ENCODE measurements at regions not wholly inside any gene's neighbourhood (a gene's known extent, or its start where the extent isn't known, plus 50 kb on each side); places are given as distances from the start of the nearest gene placed in this dataset.
"Not testable (repeated sequence)": the region's sequence is repeated elsewhere in the genome, so short reads cannot be mapped to it uniquely, and the experiment has no call there.

- DNase-seq = no peak
These were observed 1104.4 kb upstream of the SEMA6A start for GRCh38 chr5:117679046-117679445.

- DNase-seq = no peak
These were observed 1101.0 kb upstream of the SEMA6A start for GRCh38 chr5:117675646-117676045.

- no peak for DNase-seq
These were observed 1096.9 kb upstream of the SEMA6A start for GRCh38 chr5:117671551-117671950.

GRCh38 chr5:117667105-117667504 lies 1092.5 kb upstream of the SEMA6A start:
- DNase-seq = no peak

GRCh38 chr5:117665121-117665520 lies 1090.5 kb upstream of the SEMA6A start:
- no peak for DNase-seq

- DNase-seq = no peak
These were observed 1087.7 kb upstream of the SEMA6A start for GRCh38 chr5:117662361-117662760.

DNA sequence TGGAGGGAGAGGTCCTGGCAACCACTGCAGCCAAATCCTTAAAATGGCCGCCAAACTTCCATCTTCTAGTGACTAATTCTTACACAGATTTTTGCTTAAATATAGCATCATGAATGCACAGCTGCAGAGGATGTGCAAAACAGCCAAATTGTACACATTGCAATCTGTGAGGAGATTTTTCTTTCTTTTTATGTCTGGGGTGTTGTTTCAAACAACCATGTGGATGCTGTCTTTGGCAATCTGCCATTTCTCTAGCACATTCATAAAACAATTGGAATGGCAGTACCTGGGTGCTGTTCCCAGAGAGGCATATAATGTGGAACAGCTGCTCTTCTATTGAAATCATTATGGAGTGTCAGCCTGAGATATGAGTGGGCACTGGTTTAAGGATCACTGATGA lies 1082.9 kb upstream of the SEMA6A start:
- DNase-seq = no peak

DNA sequence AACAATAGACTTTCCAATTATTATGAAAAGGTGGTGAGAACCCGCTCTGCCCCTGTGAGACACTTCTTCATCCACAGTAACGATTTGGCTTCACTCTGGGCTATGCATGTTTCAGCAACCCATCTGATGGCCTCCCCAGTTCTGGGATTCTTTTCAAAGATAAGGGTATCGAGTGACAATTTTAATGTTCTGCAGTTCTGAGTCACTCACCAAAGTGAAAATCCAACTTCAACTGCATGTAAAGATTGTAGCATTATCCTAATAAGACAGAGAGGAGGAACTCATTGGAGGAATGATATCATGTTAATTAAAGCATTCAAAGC lies 1078.3 kb upstream of the SEMA6A start:
- DNase-seq = no peak

DNA sequence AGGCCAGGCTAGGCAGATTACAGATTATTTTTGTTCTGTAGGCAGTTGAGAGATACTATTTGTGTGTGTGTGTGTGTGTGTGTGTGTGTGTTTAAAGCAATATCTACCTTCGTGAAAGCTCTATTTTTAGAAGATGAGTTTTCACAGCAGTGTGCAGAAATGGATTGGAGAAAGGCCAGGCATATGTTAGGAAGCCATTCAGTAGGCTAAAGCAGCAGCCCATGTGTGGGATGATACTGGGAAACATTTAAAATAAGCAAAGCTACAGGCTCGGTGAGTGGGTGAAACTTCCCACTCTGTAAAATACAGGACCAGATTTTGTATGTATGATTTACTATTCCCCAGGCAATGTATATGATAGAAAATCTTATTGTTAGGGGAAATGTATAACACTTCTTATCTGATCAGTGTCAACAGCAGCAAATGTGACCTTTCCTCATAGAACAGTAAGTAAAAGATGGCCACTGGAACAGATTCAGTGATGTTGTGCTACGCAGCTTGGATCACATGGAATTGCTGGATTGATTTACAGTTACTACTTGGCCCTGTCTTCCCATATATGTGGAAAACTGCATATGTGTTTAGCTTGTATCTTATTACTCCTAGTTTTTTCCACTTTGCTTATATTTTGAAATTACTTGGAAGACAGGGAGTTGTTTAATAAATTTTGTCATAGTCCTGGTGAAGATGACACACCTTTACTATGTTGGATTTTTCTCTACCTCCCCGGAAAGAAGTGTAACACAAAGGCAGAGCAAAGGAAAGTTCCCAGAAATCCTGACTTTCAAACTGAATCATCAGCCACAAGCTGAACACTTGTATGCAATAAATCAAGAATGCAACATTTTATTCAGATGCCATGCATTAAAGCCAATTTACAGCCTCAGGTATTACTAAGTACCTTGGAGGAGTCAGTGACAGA lies 1077.7 kb upstream of the SEMA6A start:
- DNase-seq = no peak

DNA sequence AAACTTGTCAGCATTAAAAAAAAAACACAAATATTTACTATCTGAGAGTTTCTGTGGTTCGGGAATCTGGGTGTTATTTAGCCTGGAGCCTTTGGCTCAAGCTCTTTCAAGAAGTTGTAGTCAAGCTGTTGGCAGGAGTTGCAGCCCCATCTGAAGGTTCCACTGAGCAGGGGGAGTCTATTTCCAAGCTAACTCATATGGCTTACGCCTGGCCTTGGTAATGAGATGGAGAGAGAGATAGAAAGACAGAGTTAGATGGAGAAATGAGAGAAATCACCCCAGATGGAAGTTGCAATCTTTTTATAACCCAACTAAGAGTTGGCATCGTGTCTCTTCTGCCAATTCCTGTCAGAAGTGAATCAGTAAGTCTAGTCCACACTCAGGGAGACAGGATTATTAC lies 1075.2 kb upstream of the SEMA6A start:
- DNase-seq = no peak

DNA sequence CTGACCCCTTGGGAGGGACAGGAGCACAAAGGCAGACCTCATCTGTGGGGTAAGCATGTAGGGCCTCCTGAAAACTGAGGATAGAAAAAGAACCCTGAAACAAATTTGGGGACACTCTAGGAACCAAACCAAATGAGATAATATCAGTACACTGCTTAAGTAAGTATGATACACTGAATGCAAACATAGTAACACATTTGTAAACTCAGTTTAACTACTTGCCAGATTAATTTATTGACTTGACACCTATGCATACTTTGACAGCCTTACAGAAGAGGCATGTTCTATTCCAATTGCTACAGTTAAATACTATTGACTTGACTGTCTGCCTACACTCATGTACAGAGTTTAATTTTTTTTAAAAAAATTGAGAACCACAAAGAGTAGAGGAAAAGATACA lies 1070.8 kb upstream of the SEMA6A start:
- no peak for DNase-seq

DNA sequence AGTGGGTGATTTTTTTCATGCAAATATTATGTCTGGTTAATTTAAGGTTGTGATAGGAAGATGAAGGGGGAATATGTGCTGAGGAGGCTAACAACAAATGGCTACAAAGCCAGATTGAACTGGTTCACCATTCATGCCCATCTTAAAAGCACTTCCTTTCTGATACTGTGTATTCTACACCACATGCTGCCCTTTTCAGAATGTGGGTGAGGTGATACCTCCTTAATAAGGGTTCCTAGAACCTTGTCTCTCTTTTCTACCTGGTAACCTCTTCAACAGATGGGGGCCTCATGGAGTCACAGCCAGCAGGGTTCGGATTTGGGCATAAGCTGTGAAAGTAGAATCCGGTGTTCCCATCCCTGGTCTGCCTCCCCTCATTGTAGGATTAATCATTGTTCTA lies 1064.0 kb upstream of the SEMA6A start:
- DNase-seq = no peak

DNA sequence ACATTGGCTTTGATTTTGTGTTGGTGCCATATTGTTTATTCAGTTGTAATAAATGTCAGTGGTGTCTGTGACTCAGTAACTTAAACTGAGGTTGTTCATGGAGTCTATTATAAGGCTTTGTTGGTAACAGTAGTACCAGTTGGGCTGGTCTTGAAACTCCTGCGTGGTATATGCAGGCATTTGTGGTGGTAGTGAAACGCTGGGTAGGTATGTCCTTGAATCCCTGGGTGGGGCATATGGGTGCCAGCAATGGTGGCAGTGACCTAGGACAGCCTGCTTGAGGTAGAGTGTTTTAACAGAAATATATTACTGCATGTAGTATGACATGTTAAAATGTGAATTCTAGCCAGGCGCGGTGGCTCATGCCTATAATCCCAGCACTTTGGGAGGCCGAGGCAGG lies 1058.5 kb upstream of the SEMA6A start:
- no peak for DNase-seq

GRCh38 chr5:117624201-117624600 lies 1049.6 kb upstream of the SEMA6A start:
- DNase-seq = no peak

- no peak for DNase-seq
These were observed 1048.6 kb upstream of the SEMA6A start for GRCh38 chr5:117623042-117623805.

- no peak for DNase-seq
These were observed 1047.3 kb upstream of the SEMA6A start for GRCh38 chr5:117621921-117622320.

- no peak for DNase-seq
These were observed 1040.6 kb upstream of the SEMA6A start for GRCh38 chr5:117615226-117615625.

GRCh38 chr5:117614408-117614807 lies 1039.8 kb upstream of the SEMA6A start:
- no peak for DNase-seq

- DNase-seq = no peak
These were observed 1030.2 kb upstream of the SEMA6A start for GRCh38 chr5:117604845-117605244.

DNA sequence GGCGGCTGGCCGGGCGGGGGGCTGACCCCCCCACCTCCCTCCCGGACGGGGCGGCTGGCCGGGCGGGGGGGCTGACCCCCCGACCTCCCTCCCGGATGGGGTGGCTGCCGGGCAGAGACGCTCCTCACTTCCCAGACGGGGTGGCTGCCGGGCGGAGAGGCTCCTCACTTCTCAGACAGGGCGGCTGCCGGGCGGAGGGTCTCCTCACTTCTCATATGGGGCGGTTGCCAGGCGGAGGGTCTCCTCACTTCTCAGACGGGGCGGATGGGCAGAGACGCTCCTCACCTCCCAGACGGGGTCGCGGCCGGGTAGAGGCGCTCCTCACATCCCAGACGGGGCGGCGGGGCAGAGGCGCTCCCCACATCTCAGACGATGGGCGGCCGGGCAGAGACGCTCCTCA lies 1025.2 kb upstream of the SEMA6A start:
- not testable (repeated sequence) for DNase-seq

- DNase-seq = no peak
These were observed 1019.5 kb upstream of the SEMA6A start for GRCh38 chr5:117594166-117594565.

DNA sequence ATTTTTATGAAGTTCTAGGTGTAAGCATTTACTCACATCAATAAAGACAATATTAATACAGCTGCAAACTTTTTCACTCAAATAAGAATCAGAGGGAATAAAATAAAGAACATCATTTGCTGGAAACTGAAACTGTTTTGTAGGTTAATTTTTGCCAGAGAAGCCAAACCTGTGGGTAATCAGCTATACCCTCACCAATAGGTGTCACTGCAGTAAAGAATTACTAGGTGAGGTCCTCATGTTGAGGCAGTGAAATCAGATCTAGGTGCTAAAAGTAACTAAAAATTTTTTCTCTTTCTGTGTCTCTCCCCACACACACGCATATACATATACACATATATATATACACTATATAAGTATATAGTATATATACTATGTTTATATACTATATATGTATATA lies 1016.3 kb upstream of the SEMA6A start:
- no peak for DNase-seq

DNA sequence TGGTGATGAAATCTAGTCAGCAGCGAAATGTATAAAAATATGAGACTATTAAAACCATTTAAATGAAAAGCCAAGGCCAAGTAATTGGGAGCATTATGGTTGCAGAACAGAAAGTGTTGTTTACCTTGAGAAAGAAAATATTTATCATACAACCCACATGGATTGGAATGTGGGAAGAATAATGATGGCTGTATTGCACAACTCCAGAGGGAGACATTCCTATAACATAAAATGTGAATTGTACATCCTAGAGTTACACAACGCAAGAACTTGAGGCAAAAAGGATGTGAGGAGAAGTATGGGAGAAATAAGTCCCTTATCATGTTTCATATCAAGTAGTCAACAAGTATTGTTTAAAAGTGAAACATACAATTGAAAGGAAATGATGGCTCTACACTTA lies 1014.0 kb upstream of the SEMA6A start:
- DNase-seq = no peak

DNA sequence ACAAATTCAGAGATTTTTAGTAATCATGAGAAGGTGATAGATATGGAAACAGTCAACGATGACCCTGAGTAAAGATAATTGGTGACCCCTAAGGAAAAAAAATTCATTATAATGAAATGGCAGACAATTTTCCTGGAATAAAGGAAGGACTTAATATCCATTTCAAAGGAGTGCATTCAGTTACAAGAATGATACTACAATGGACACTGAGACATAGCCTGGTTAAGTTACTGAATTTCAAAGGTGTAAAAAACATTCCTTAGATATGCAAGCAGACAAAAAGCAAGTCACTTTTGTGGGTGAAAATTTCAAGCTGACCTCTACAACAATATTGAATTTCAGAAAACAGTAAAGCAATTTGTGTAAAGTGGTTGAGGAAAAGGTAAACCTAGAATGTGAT lies 1012.5 kb upstream of the SEMA6A start:
- no peak for DNase-seq
